ENCODE measurements at regions not wholly inside any gene's neighbourhood (a gene's known extent, or its start where the extent isn't known, plus 50 kb on each side); places are given as distances from the start of the nearest gene placed in this dataset.

- no peak for DNase-seq (ENCODE audit: extremely low read depth, low read depth)
- no peak overlapping the region for H3K4me3 ChIP-seq (replicated peaks; ENCODE audit: low read depth, low read length)
- no peak for TF ChIP-seq CTCF (IDR thresholded peaks at IDR 0.05; ENCODE audit: low read depth, low read length, missing control alignments)
Measured at GRCh38 chr5:10856071-10856470, 95.0 kb upstream of the DAP start.

- TF ChIP-seq CTCF (IDR thresholded peaks at IDR 0.05; ENCODE audit: low read depth, low read length, missing control alignments), result no peak
- DNase-seq (ENCODE audit: extremely low read depth, low read depth), result no peak
- H3K4me3 ChIP-seq (replicated peaks; ENCODE audit: low read depth, low read length), result no peak overlapping the region
Measured at GRCh38 chr5:10854506-10855277, 93.7 kb upstream of the DAP start.

- no peak for DNase-seq (ENCODE audit: extremely low read depth, low read depth)
- no peak overlapping the region for H3K4me3 ChIP-seq (replicated peaks; ENCODE audit: low read depth, low read length)
- no peak for TF ChIP-seq CTCF (IDR thresholded peaks at IDR 0.05; ENCODE audit: low read depth, low read length, missing control alignments)
Measured at GRCh38 chr5:10853154-10853553, 92.1 kb upstream of the DAP start.

GRCh38 chr5:10849278-10849677, 88.2 kb upstream of the DAP start:
- no peak overlapping the region for H3K4me3 ChIP-seq (replicated peaks; ENCODE audit: low read depth, low read length)
- DNase-seq (ENCODE audit: extremely low read depth, low read depth), result no peak
- no peak for TF ChIP-seq CTCF (IDR thresholded peaks at IDR 0.05; ENCODE audit: low read depth, low read length, missing control alignments)

- no peak for TF ChIP-seq CTCF (IDR thresholded peaks at IDR 0.05; ENCODE audit: low read depth, low read length, missing control alignments)
- no peak for DNase-seq (ENCODE audit: extremely low read depth, low read depth)
- no peak overlapping the region for H3K4me3 ChIP-seq (replicated peaks; ENCODE audit: low read depth, low read length)
Measured at GRCh38 chr5:10844016-10844415, 83.0 kb upstream of the DAP start.

- no peak for DNase-seq (ENCODE audit: extremely low read depth, low read depth)
- H3K4me3 ChIP-seq (replicated peaks; ENCODE audit: low read depth, low read length), result no peak overlapping the region
- no peak for TF ChIP-seq CTCF (IDR thresholded peaks at IDR 0.05; ENCODE audit: low read depth, low read length, missing control alignments)
Measured at GRCh38 chr5:10842823-10843222, 81.8 kb upstream of the DAP start.
